Activated CD8-positive, alpha-beta T cell treated with anti-CD3 and anti-CD28 coated beads, Interleukin-2, amount 10 ng/mL, durations not matched to agents 7 days and 5 days (primary cell): ENCODE measurements at regions not wholly inside any gene's neighbourhood (a gene's known extent, or its start where the extent isn't known, plus 50 kb on each side); places are given as distances from the start of the nearest gene placed in this dataset.

Source experiments
- ATAC-seq: fragments of 150-1000 bp; cut with Tn5 transposase; one replicate; pipeline ENCODE4 v1.10.0; 2021; ENCODE audit warnings: moderate library complexity
- CTCF ChIA-PET: fragments of 350-600 bp; sonication (Branson Sonifier 250); formaldehyde crosslinking; loops from one replicate; lab custom pipeline; 2021; ENCODE audit warnings: antibody characterized with exemption; lab: Charles Lee
- POLR2A ChIA-PET: fragments of 350-600 bp; sonication (Branson Sonifier 250); formaldehyde crosslinking; loops from one replicate; lab custom pipeline; 2021; ENCODE audit warnings: antibody characterized with exemption; lab: Charles Lee
- DNase-seq: peaks from one replicate; pipeline ENCODE4 v3.0.0-alpha.2; 2020
- H3K27ac Mint-ChIP-seq: one replicate; pipeline ENCODE4 v1.8.0; 2021; ENCODE audit warnings: mild to moderate bottlenecking, mixed read lengths
- H3K27me3 Mint-ChIP-seq: one replicate; pipeline ENCODE4 v1.8.0; 2021; ENCODE audit warnings: low read depth, mixed read lengths
- H3K36me3 Mint-ChIP-seq: one replicate; pipeline ENCODE4 v1.8.0; 2021; ENCODE audit warnings: low read depth, mixed read lengths
- H3K4me1 Mint-ChIP-seq: one replicate; pipeline ENCODE4 v1.8.0; 2021; ENCODE audit warnings: low read depth, mixed read lengths
- H3K4me3 Mint-ChIP-seq: one replicate; pipeline ENCODE4 v1.8.0; 2021; ENCODE audit warnings: mild to moderate bottlenecking, mixed read lengths
- H3K9me3 Mint-ChIP-seq: one replicate; pipeline ENCODE4 v1.8.0; 2022; ENCODE audit warnings: mixed read lengths; ENCODE audit not compliant: insufficient read depth

GRCh38 chr21:16569679-16570078, 839.9 kb downstream of the USP25 start:
- H3K4me3 Mint-ChIP-seq = no peak overlapping the region
- no peaks in the 10 kb centered on the region for H3K4me1 Mint-ChIP-seq
- no peaks in the 10 kb centered on the region for H3K27me3 Mint-ChIP-seq
- no peaks in the 10 kb centered on the region for H3K36me3 Mint-ChIP-seq
- ATAC-seq (no peak), DNase-seq (no peak)
- H3K9me3 Mint-ChIP-seq = peaks cover 3% of the 10 kb centered on the region
- ChIA-PET POLR2A (no interaction called here), CTCF (no interaction called here)
- H3K27ac Mint-ChIP-seq = no peak overlapping the region

- no peak for ATAC-seq
- DNase-seq = no peak
- CTCF ChIA-PET = no interaction called here
Measured at GRCh38 chr21:16570171-16570570, 840.4 kb downstream of the USP25 start.

GRCh38 chr21:16570856-16571255, 841.1 kb downstream of the USP25 start:
- Mint-ChIP-seq H3K9me3 (no peaks in the 10 kb centered on the region), H3K4me3 (no peak overlapping the region), H3K4me1 (no peaks in the 10 kb centered on the region), H3K27ac (no peak overlapping the region), H3K27me3 (no peaks in the 10 kb centered on the region), H3K36me3 (no peaks in the 10 kb centered on the region)
- ChIA-PET CTCF (no interaction called here), POLR2A (no interaction called here)
- ATAC-seq = no peak
- DNase-seq = no peak

More at GRCh38 chr21:16570171-16570570, 840.4 kb downstream of the USP25 start:
- Mint-ChIP-seq H3K36me3 (no peaks in the 10 kb centered on the region), H3K9me3 (peaks cover 3% of the 10 kb centered on the region), H3K4me1 (no peaks in the 10 kb centered on the region), H3K4me3 (no peak overlapping the region), H3K27me3 (no peaks in the 10 kb centered on the region), H3K27ac (no peak overlapping the region)
- POLR2A ChIA-PET = no interaction called here

GRCh38 chr21:16571594-16571993, 841.8 kb downstream of the USP25 start:
- Mint-ChIP-seq H3K9me3 (no peaks in the 10 kb centered on the region), H3K36me3 (no peaks in the 10 kb centered on the region), H3K27ac (no peak overlapping the region), H3K27me3 (no peaks in the 10 kb centered on the region), H3K4me1 (no peaks in the 10 kb centered on the region), H3K4me3 (no peak overlapping the region)
- ChIA-PET POLR2A (no interaction called here), CTCF (no interaction called here)
- DNase-seq (no peak), ATAC-seq (no peak)

- ATAC-seq = no peak
- Mint-ChIP-seq H3K36me3 (no peaks in the 10 kb centered on the region), H3K27me3 (no peaks in the 10 kb centered on the region), H3K4me3 (no peak overlapping the region), H3K4me1 (no peaks in the 10 kb centered on the region), H3K9me3 (no peaks in the 10 kb centered on the region), H3K27ac (no peak overlapping the region)
- CTCF ChIA-PET = no interaction called here
- no peak for DNase-seq
- POLR2A ChIA-PET = no interaction called here
Measured at GRCh38 chr21:16572032-16572431, 842.2 kb downstream of the USP25 start.

- Mint-ChIP-seq H3K9me3 (peaks cover 4% of the 10 kb centered on the region), H3K27ac (no peak overlapping the region), H3K4me3 (no peak overlapping the region), H3K36me3 (no peaks in the 10 kb centered on the region), H3K4me1 (no peaks in the 10 kb centered on the region), H3K27me3 (no peaks in the 10 kb centered on the region)
- POLR2A ChIA-PET = no interaction called here
- CTCF ChIA-PET = no interaction called here
- no peak for ATAC-seq
- no peak for DNase-seq
Measured at GRCh38 chr21:16573578-16573977, 843.8 kb downstream of the USP25 start.

- H3K27ac Mint-ChIP-seq = no peak overlapping the region
- ATAC-seq (no peak), DNase-seq (no peak)
- peaks cover 4% of the 10 kb centered on the region for H3K9me3 Mint-ChIP-seq
- H3K4me3 Mint-ChIP-seq = no peak overlapping the region
- CTCF ChIA-PET = no interaction called here
- H3K4me1 Mint-ChIP-seq = no peaks in the 10 kb centered on the region
- H3K27me3 Mint-ChIP-seq = no peaks in the 10 kb centered on the region
- no peaks in the 10 kb centered on the region for H3K36me3 Mint-ChIP-seq
- POLR2A ChIA-PET = no interaction called here
Measured at GRCh38 chr21:16577975-16578374, 848.2 kb downstream of the USP25 start.

- Mint-ChIP-seq H3K27me3 (no peaks in the 10 kb centered on the region), H3K27ac (no peak overlapping the region), H3K9me3 (peaks cover 4% of the 10 kb centered on the region), H3K4me3 (no peak overlapping the region), H3K36me3 (no peaks in the 10 kb centered on the region), H3K4me1 (no peaks in the 10 kb centered on the region)
- no peak for DNase-seq
- ChIA-PET CTCF (no interaction called here), POLR2A (no interaction called here)
- no peak for ATAC-seq
Measured at GRCh38 chr21:16578912-16579311, 849.1 kb downstream of the USP25 start.

- Mint-ChIP-seq H3K27me3 (no peaks in the 10 kb centered on the region), H3K4me1 (no peaks in the 10 kb centered on the region), H3K4me3 (no peak overlapping the region), H3K9me3 (peaks cover 4% of the 10 kb centered on the region), H3K27ac (no peak overlapping the region), H3K36me3 (no peaks in the 10 kb centered on the region)
- ChIA-PET POLR2A (no interaction called here), CTCF (no interaction called here)
- DNase-seq = no peak
- no peak for ATAC-seq
Measured at GRCh38 chr21:16579538-16579937, 849.8 kb downstream of the USP25 start.

- H3K36me3 Mint-ChIP-seq = no peaks in the 10 kb centered on the region
- no peaks in the 10 kb centered on the region for H3K27me3 Mint-ChIP-seq
- H3K4me3 Mint-ChIP-seq = no peak overlapping the region
- ChIA-PET CTCF (no interaction called here), POLR2A (no interaction called here)
- H3K9me3 Mint-ChIP-seq = peaks cover 4% of the 10 kb centered on the region
- no peaks in the 10 kb centered on the region for H3K4me1 Mint-ChIP-seq
- DNase-seq (no peak), ATAC-seq (no peak)
- no peak overlapping the region for H3K27ac Mint-ChIP-seq
Measured at GRCh38 chr21:16580661-16581060, 850.9 kb downstream of the USP25 start.

GRCh38 chr21:16583556-16583955, 853.8 kb downstream of the USP25 start:
- no peak for ATAC-seq
- POLR2A ChIA-PET = no interaction called here
- Mint-ChIP-seq H3K4me1 (no peaks in the 10 kb centered on the region), H3K4me3 (no peak overlapping the region), H3K27ac (no peak overlapping the region), H3K9me3 (no peaks in the 10 kb centered on the region), H3K27me3 (no peaks in the 10 kb centered on the region), H3K36me3 (no peaks in the 10 kb centered on the region)
- no peak for DNase-seq
- CTCF ChIA-PET = no interaction called here

GRCh38 chr21:16584756-16585155, 855.0 kb downstream of the USP25 start:
- no peak for ATAC-seq
- no peaks in the 10 kb centered on the region for H3K9me3 Mint-ChIP-seq
- H3K4me3 Mint-ChIP-seq = no peak overlapping the region
- no peaks in the 10 kb centered on the region for H3K27me3 Mint-ChIP-seq
- POLR2A ChIA-PET = no interaction called here
- H3K4me1 Mint-ChIP-seq = no peaks in the 10 kb centered on the region
- CTCF ChIA-PET = no interaction called here
- no peaks in the 10 kb centered on the region for H3K36me3 Mint-ChIP-seq
- no peak for DNase-seq
- H3K27ac Mint-ChIP-seq = no peak overlapping the region

GRCh38 chr21:16585896-16586295, 856.1 kb downstream of the USP25 start:
- POLR2A ChIA-PET = no interaction called here

More at GRCh38 chr21:16585896-16586295, 856.1 kb downstream of the USP25 start:
- no peak for ATAC-seq
- no peaks in the 10 kb centered on the region for H3K27me3 Mint-ChIP-seq
- H3K9me3 Mint-ChIP-seq = no peaks in the 10 kb centered on the region
- H3K27ac Mint-ChIP-seq = no peak overlapping the region
- no peaks in the 10 kb centered on the region for H3K36me3 Mint-ChIP-seq
- no peak overlapping the region for H3K4me3 Mint-ChIP-seq
- H3K4me1 Mint-ChIP-seq = no peaks in the 10 kb centered on the region
- no peak for DNase-seq
- CTCF ChIA-PET = no interaction called here
